SU-DHL-6 (cell line): ENCODE measurements at regions not wholly inside any gene's neighbourhood (a gene's known extent, or its start where the extent isn't known, plus 50 kb on each side); places are given as distances from the start of the nearest gene placed in this dataset.

Source experiments
- H2AFZ ChIP-seq: fragments of 200-600 bp; sonication (generic); 2 replicates; pipeline ENCODE4 v1.6.1; 2014; ENCODE audit warnings: low read depth, mild to moderate bottlenecking, moderate library complexity, mixed read lengths, antibody characterized with exemption, low read length; ENCODE audit not compliant: severe bottlenecking
- H3F3A ChIP-seq: fragments of 200-600 bp; shearing (Covaris generic); 2 replicates; pipeline ENCODE4 v1.6.0; 2016; ENCODE audit warnings: antibody characterized with exemption, mild to moderate bottlenecking; ENCODE audit not compliant: insufficient read depth
- H3K27ac ChIP-seq: fragments of 200-600 bp; sonication (generic); 2 replicates; pipeline ENCODE4 v1.5.1; 2016; ENCODE audit warnings: low read depth, mild to moderate bottlenecking, low read length, moderate library complexity, mixed read lengths
- H3K27me3 ChIP-seq: fragments of 200-600 bp; sonication (generic), shearing (Covaris generic); 2 replicates; pipeline ENCODE4 v1.6.0; 2014; ENCODE audit warnings: mild to moderate bottlenecking, low read length
- H3K36me3 ChIP-seq: fragments of 200-600 bp; sonication (generic); 2 replicates; pipeline ENCODE4 v1.6.1; 2014; ENCODE audit warnings: mild to moderate bottlenecking, low read length, mixed read lengths
- H3K4me2 ChIP-seq: fragments of 300-600, 200-600 bp; shearing (Covaris generic), sonication (generic); 2 replicates; pipeline ENCODE4 v1.6.0; 2014; ENCODE audit warnings: low read length, low read depth, mild to moderate bottlenecking; ENCODE audit not compliant: poor library complexity, severe bottlenecking
- H3K4me3 ChIP-seq: fragments of 200-600 bp; sonication (generic); 2 replicates; pipeline ENCODE4 v1.5.1; 2014; ENCODE audit warnings: antibody characterized with exemption, low read length, mild to moderate bottlenecking, mixed read lengths; ENCODE audit not compliant: insufficient read depth, poor library complexity, severe bottlenecking
- H3K79me2 ChIP-seq: fragments of 200-600 bp; sonication (generic); 2 replicates; pipeline ENCODE4 v1.6.1; 2014; ENCODE audit warnings: mild to moderate bottlenecking, low read length, moderate library complexity; ENCODE audit not compliant: insufficient read depth
- H3K9ac ChIP-seq: fragments of 200-600 bp; sonication (generic); 2 replicates; pipeline ENCODE4 v1.7.0; 2014; ENCODE audit warnings: mild to moderate bottlenecking, low read length
- H3K9me2 ChIP-seq: fragments of 200-600 bp; sonication (generic); replicated peaks from 2 replicates; pipeline ENCODE4 v1.6.1; 2014; ENCODE audit warnings: low read length; ENCODE audit not compliant: insufficient read depth
- H3K9me3 ChIP-seq: fragments of 200-600 bp; sonication (generic); 2 replicates; pipeline ENCODE4 v1.6.1; 2014; ENCODE audit warnings: low read length, mixed read lengths; ENCODE audit not compliant: insufficient read depth
- H4K20me1 ChIP-seq: fragments of 200-600 bp; sonication (generic); 2 replicates; pipeline ENCODE4 v1.6.1; 2014; ENCODE audit warnings: low read depth, mild to moderate bottlenecking, antibody characterized with exemption, low read length, moderate library complexity, mixed read lengths
- EZH2phosphoT487 ChIP-seq: fragments of 200-600 bp; sonication (generic), shearing (Covaris generic); conservative IDR thresholded peaks from 2 replicates; pipeline ENCODE4 v1.6.1; 2018; ENCODE audit warnings: mild to moderate bottlenecking, antibody characterized with exemption, low read length, moderate library complexity, mixed read lengths
- TF ChIP-seq, protein P1 (sequence below): fragments of 200-600 bp; sonication (generic); IDR thresholded peaks from one replicate; pipeline ENCODE4 v1.5.1; 2017; ENCODE audit warnings: antibody characterized with exemption, mild to moderate bottlenecking, low read length, moderate library complexity; ENCODE audit not compliant: insufficient read depth, poor library complexity, severe bottlenecking

DNA sequence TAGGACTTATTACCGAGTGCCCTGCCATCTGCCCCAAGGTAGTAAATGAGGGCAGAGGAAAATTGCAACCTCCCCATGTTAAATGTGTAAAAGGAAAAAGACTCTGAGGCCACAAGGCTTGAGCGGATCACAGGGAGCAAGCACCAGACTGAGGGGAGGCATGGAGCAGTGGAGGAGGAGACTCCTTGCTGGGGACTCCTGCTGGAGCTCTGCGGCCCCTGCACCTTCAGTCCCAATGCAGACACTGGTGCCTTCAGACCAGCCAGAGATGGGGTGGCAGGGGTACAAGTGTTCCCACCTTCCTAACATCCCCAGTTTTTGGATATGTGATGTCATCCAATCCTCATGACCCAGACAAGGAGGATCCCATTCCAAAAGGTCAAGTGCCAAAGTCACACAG, 128.4 kb upstream of the NGF start:
- TF ChIP-seq EZH2phosphoT487, result no peak
- TF ChIP-seq, protein P1, sequence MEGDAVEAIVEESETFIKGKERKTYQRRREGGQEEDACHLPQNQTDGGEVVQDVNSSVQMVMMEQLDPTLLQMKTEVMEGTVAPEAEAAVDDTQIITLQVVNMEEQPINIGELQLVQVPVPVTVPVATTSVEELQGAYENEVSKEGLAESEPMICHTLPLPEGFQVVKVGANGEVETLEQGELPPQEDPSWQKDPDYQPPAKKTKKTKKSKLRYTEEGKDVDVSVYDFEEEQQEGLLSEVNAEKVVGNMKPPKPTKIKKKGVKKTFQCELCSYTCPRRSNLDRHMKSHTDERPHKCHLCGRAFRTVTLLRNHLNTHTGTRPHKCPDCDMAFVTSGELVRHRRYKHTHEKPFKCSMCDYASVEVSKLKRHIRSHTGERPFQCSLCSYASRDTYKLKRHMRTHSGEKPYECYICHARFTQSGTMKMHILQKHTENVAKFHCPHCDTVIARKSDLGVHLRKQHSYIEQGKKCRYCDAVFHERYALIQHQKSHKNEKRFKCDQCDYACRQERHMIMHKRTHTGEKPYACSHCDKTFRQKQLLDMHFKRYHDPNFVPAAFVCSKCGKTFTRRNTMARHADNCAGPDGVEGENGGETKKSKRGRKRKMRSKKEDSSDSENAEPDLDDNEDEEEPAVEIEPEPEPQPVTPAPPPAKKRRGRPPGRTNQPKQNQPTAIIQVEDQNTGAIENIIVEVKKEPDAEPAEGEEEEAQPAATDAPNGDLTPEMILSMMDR, result no peak
- Histone ChIP-seq H3K9me2 (no peaks in the 10 kb centered on the region), H3K4me2 (no peak overlapping the region), H3K27me3 (no peaks in the 10 kb centered on the region), H3K27ac (no peak overlapping the region), H3K4me3 (no peak overlapping the region), H4K20me1 (no peaks in the 10 kb centered on the region), H3K9me3 (no peaks in the 10 kb centered on the region), H2AFZ (no peak overlapping the region), H3K36me3 (no peaks in the 10 kb centered on the region), H3K9ac (no peak overlapping the region), H3F3A (no peaks in the 10 kb centered on the region), H3K79me2 (no peaks in the 10 kb centered on the region)

DNA sequence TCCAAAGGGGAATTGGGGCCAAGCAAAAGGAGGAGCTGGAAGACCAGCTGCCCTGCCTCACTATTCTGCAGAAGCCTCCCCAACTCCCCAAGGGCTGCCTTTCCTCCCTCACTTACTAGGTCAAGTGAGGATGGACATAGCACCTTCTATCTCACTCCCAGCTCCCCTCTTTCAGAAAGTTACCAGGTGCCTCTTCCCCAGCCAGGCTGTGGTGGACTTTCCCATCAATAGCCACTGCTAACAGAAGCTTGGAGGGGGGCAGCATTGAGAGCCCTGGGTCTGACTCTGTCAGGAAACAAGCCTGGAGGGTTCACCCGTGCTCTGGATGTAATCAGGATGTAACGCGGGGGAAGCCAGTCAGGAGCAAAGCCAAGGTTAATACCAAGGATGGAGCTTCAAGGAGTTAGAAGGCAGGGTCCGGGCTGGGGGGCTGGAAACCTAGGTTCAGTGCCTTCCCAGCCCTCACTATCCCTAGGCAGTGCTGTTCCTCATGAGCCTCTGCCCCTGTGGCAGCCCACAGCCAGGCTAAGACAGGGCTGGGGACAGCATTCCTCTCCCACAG, 127.8 kb upstream of the NGF start:
- Histone ChIP-seq H3K27me3 (no peaks in the 10 kb centered on the region), H3K9me2 (no peaks in the 10 kb centered on the region), H3K36me3 (no peaks in the 10 kb centered on the region), H3K9ac (no peak overlapping the region), H4K20me1 (no peaks in the 10 kb centered on the region), H3K4me3 (no peak overlapping the region), H3K9me3 (no peaks in the 10 kb centered on the region), H3K79me2 (no peaks in the 10 kb centered on the region), H3K27ac (no peak overlapping the region), H2AFZ (no peak overlapping the region), H3F3A (no peaks in the 10 kb centered on the region), H3K4me2 (no peak overlapping the region)
- no peak for TF ChIP-seq EZH2phosphoT487
- TF ChIP-seq, protein P1, result no peak

DNA sequence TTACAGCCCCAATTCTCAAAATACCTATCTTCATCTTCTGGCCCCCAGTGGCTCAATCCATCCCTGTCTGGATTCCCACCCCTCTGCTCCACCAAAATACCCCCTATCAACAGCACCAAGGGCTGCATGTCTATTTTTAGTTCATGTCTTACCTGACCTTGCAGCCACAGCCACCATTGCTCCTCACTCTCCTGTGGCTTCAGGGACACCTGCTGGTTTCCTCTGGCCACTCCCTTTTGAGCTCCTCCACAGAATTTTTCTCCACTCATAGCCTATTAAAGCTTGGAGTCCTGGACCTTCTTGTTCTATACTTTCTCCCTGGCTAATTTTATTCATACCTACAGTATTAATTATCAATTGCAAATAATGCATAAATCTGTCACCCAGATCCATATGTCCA, 125.3 kb upstream of the NGF start:
- Histone ChIP-seq H3K27ac (no peak overlapping the region), H3K9ac (no peak overlapping the region), H4K20me1 (no peaks in the 10 kb centered on the region), H3K4me3 (no peak overlapping the region), H3K27me3 (no peaks in the 10 kb centered on the region), H3K79me2 (no peaks in the 10 kb centered on the region), H3K36me3 (no peaks in the 10 kb centered on the region), H2AFZ (no peak overlapping the region), H3K9me3 (no peaks in the 10 kb centered on the region), H3K4me2 (no peak overlapping the region), H3F3A (no peaks in the 10 kb centered on the region), H3K9me2 (no peaks in the 10 kb centered on the region)
- TF ChIP-seq, protein P1, result no peak
- no peak for TF ChIP-seq EZH2phosphoT487
